ENCODE measurements at regions not wholly inside any gene's neighbourhood (a gene's known extent, or its start where the extent isn't known, plus 50 kb on each side); places are given as distances from the start of the nearest gene placed in this dataset.

GRCh38 chr12:19010087-19010486 lies 119.4 kb upstream of the PLEKHA5 start:
- TF ChIP-seq POLR2AphosphoS5 (IDR thresholded peaks at IDR 0.05) (no peak), POLR2A (IDR thresholded peaks at IDR 0.05; ENCODE audit: low read depth) (no peak)
